Type B pancreatic cell (in vitro differentiated cells): ENCODE measurements at regions not wholly inside any gene's neighbourhood (a gene's known extent, or its start where the extent isn't known, plus 50 kb on each side); places are given as distances from the start of the nearest gene placed in this dataset.

Experiments used
- DNase-seq: peaks from one replicate; pipeline ENCODE4 v3.0.0; 2021; ENCODE audit warnings: mixed read lengths; ENCODE audit not compliant: unreplicated experiment; ENCODE audit errors: extremely low spot score
- H3K27ac Mint-ChIP-seq: 2 replicates; pipeline ENCODE4 v1.8.0; 2021; ENCODE audit warnings: mild to moderate bottlenecking, mixed read lengths
- H3K27me3 Mint-ChIP-seq: 2 replicates; pipeline ENCODE4 v1.8.0; 2021; ENCODE audit warnings: mixed read lengths
- H3K36me3 Mint-ChIP-seq: 2 replicates; pipeline ENCODE4 v1.8.0; 2021; ENCODE audit warnings: mixed read lengths
- H3K4me1 Mint-ChIP-seq: one replicate; pipeline ENCODE4 v1.8.0; 2021; ENCODE audit warnings: mixed read lengths; ENCODE audit not compliant: unreplicated experiment
- H3K4me3 Mint-ChIP-seq: 2 replicates; pipeline ENCODE4 v1.8.0; 2021; ENCODE audit warnings: mild to moderate bottlenecking, mixed read lengths
- H3K9me3 Mint-ChIP-seq: 2 replicates; pipeline ENCODE4 v1.8.0; 2021; ENCODE audit warnings: mixed read lengths
- TF ChIP-seq, protein P1 (sequence below): fragments of 200-600 bp; sonication (generic); conservative IDR thresholded peaks from 2 replicates; pipeline ENCODE4 v1.5.0; 2021; ENCODE audit warnings: antibody characterized with exemption, mild to moderate bottlenecking

- no peaks in the 10 kb centered on the region for H3K36me3 Mint-ChIP-seq
- no peaks in the 10 kb centered on the region for H3K4me1 Mint-ChIP-seq
- no peak for DNase-seq
- H3K4me3 Mint-ChIP-seq: no peak overlapping the region
- H3K9me3 Mint-ChIP-seq: no peaks in the 10 kb centered on the region
- H3K27ac Mint-ChIP-seq: no peak overlapping the region
- TF ChIP-seq, protein P1, sequence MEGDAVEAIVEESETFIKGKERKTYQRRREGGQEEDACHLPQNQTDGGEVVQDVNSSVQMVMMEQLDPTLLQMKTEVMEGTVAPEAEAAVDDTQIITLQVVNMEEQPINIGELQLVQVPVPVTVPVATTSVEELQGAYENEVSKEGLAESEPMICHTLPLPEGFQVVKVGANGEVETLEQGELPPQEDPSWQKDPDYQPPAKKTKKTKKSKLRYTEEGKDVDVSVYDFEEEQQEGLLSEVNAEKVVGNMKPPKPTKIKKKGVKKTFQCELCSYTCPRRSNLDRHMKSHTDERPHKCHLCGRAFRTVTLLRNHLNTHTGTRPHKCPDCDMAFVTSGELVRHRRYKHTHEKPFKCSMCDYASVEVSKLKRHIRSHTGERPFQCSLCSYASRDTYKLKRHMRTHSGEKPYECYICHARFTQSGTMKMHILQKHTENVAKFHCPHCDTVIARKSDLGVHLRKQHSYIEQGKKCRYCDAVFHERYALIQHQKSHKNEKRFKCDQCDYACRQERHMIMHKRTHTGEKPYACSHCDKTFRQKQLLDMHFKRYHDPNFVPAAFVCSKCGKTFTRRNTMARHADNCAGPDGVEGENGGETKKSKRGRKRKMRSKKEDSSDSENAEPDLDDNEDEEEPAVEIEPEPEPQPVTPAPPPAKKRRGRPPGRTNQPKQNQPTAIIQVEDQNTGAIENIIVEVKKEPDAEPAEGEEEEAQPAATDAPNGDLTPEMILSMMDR: no peak
- H3K27me3 Mint-ChIP-seq: no peaks in the 10 kb centered on the region
Observed at GRCh38 chr18:5065615-5066014, 131.4 kb downstream of the AKAIN1 start.

- Mint-ChIP-seq H3K4me3 (no peak overlapping the region), H3K27ac (no peak overlapping the region), H3K4me1 (no peaks in the 10 kb centered on the region), H3K36me3 (no peaks in the 10 kb centered on the region), H3K9me3 (no peaks in the 10 kb centered on the region), H3K27me3 (no peaks in the 10 kb centered on the region)
- TF ChIP-seq, protein P1: no peak
- no peak for DNase-seq
Observed at GRCh38 chr18:5064841-5065370, 132.2 kb downstream of the AKAIN1 start.

- Mint-ChIP-seq H3K9me3 (no peaks in the 10 kb centered on the region), H3K27ac (no peak overlapping the region), H3K27me3 (peaks cover 3% of the 10 kb centered on the region), H3K36me3 (no peaks in the 10 kb centered on the region), H3K4me3 (no peak overlapping the region), H3K4me1 (peaks cover 13% of the 10 kb centered on the region)
- no peak for DNase-seq
- TF ChIP-seq, protein P1: no peak
Observed at GRCh38 chr18:5061785-5062184, 135.3 kb downstream of the AKAIN1 start.

- H3K4me3 Mint-ChIP-seq: no peak overlapping the region
- H3K36me3 Mint-ChIP-seq: no peaks in the 10 kb centered on the region
- H3K4me1 Mint-ChIP-seq: peaks cover 13% of the 10 kb centered on the region
- no peak for DNase-seq
- H3K27me3 Mint-ChIP-seq: peaks cover 3% of the 10 kb centered on the region
- TF ChIP-seq, protein P1: no peak
- H3K9me3 Mint-ChIP-seq: no peaks in the 10 kb centered on the region
- H3K27ac Mint-ChIP-seq: no peak overlapping the region
Observed at GRCh38 chr18:5060543-5060942, 136.5 kb downstream of the AKAIN1 start.

DNA sequence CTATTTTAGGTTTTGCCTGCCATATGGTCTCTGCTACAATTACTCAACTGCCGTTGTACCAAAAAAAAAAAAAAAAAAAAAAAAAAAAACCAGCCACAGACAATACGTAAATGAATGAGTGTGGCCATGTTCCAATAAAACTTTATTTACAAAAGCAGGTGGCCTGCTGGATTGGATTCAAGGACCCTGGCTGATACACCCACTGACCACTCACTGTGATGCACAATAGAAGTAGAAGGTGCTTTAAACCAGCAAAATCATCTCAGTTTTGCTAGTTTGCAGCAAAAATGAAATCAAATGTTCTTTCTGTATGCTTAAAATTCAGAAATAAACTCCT is 137.4 kb downstream of the AKAIN1 start:
- no peak overlapping the region for H3K27ac Mint-ChIP-seq
- H3K4me3 Mint-ChIP-seq: no peak overlapping the region
- peaks cover 13% of the 10 kb centered on the region for H3K4me1 Mint-ChIP-seq
- no peaks in the 10 kb centered on the region for H3K9me3 Mint-ChIP-seq
- DNase-seq: no peak
- peaks cover 3% of the 10 kb centered on the region for H3K27me3 Mint-ChIP-seq
- no peaks in the 10 kb centered on the region for H3K36me3 Mint-ChIP-seq
- TF ChIP-seq, protein P1: no peak
